ENCODE measurements at regions not wholly inside any gene's neighbourhood (a gene's known extent, or its start where the extent isn't known, plus 50 kb on each side); places are given as distances from the start of the nearest gene placed in this dataset.

DNA sequence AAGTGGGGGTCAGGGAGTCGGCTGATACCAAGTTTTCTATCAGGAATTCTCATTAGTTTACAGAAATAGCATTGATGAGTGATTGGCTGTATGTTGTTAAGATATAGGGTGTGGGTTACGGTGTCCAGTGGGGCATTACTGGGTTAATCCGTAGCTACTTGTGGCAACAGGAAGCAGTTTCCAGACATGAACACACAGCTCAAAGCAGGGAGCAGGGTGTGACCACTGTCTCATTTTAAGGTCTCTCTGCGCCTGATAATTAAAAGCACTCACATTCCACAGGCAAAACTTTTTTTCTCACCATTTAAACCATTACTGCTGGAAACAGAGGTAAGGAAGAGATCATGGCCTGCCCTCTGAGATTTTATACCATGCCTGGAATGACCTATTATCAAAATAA lies 114.9 kb downstream of the SIK1 start:
- DNase-seq = no peak
- TF ChIP-seq, protein P1, sequence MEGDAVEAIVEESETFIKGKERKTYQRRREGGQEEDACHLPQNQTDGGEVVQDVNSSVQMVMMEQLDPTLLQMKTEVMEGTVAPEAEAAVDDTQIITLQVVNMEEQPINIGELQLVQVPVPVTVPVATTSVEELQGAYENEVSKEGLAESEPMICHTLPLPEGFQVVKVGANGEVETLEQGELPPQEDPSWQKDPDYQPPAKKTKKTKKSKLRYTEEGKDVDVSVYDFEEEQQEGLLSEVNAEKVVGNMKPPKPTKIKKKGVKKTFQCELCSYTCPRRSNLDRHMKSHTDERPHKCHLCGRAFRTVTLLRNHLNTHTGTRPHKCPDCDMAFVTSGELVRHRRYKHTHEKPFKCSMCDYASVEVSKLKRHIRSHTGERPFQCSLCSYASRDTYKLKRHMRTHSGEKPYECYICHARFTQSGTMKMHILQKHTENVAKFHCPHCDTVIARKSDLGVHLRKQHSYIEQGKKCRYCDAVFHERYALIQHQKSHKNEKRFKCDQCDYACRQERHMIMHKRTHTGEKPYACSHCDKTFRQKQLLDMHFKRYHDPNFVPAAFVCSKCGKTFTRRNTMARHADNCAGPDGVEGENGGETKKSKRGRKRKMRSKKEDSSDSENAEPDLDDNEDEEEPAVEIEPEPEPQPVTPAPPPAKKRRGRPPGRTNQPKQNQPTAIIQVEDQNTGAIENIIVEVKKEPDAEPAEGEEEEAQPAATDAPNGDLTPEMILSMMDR (IDR thresholded peaks at IDR 0.05) = no peak
- no peak for TF ChIP-seq POLR2A (IDR thresholded peaks at IDR 0.05)
- peaks cover 0 to 14% (median 9%) of the 10 kb centered on the region in 4 donors for H3K4me1 ChIP-seq
- no peaks in the 10 kb centered on the region for H3K36me3 ChIP-seq
- no peak overlapping the region for H3K4me3 ChIP-seq
- H3K27me3 ChIP-seq = no peaks in the 10 kb centered on the region
- peak overlapping the region in 3 of 4 donors; percentile 2 to 61 (median 19) for H3K27ac ChIP-seq
- H3K9me3 ChIP-seq = no peaks in the 10 kb centered on the region

- Histone ChIP-seq H3K4me1 (peaks cover 0 to 14% (median 9%) of the 10 kb centered on the region in 4 donors), H3K36me3 (no peaks in the 10 kb centered on the region), H3K27ac (peak overlapping the region in 3 of 4 donors; percentile 19 to 61 (median 32)), H3K4me3 (no peak overlapping the region), H3K9me3 (no peaks in the 10 kb centered on the region), H3K27me3 (no peaks in the 10 kb centered on the region)
- DNase-seq = peak in 2 of 3 donors; percentile 78 to 79
- TF ChIP-seq, protein P1 (IDR thresholded peaks at IDR 0.05) = peak in 2 of 6 experiments; percentile 23 to 41
- TF ChIP-seq POLR2A (IDR thresholded peaks at IDR 0.05) = peak in 1 of 2 donors; percentile 17
These were observed 115.6 kb downstream of the SIK1 start for GRCh38 chr21:43311301-43311817.

DNA sequence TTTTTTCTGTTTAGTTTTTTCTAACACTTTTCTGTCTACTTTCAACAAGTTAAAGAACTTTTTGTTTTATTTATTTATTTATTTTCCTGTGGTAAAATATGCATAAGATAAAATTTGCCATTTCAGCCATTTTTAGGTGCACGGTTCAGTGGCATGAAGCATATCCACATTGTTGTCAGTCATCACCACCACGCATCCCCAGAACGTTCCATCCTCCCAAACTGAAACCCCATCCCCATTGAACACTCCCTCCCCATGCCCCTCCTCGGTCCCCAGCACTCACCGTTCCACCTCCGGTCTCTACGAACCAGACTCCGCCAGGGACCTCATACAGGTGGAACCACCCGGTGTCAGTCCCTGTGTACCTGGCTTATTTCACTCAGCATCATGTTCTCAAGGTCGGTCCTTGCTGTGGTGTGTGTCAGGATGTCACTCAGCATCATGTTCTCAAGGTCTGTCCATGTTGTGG lies 118.1 kb downstream of the SIK1 start:
- TF ChIP-seq POLR2A (IDR thresholded peaks at IDR 0.05) = no peak
- TF ChIP-seq, protein P1 (IDR thresholded peaks at IDR 0.05) = no peak
- Histone ChIP-seq H3K4me3 (no peak overlapping the region), H3K27ac (no peak overlapping the region), H3K36me3 (no peaks in the 10 kb centered on the region), H3K27me3 (no peaks in the 10 kb centered on the region), H3K9me3 (no peaks in the 10 kb centered on the region), H3K4me1 (peaks cover 0 to 14% (median 9%) of the 10 kb centered on the region in 4 donors)
- no peak for DNase-seq

DNA sequence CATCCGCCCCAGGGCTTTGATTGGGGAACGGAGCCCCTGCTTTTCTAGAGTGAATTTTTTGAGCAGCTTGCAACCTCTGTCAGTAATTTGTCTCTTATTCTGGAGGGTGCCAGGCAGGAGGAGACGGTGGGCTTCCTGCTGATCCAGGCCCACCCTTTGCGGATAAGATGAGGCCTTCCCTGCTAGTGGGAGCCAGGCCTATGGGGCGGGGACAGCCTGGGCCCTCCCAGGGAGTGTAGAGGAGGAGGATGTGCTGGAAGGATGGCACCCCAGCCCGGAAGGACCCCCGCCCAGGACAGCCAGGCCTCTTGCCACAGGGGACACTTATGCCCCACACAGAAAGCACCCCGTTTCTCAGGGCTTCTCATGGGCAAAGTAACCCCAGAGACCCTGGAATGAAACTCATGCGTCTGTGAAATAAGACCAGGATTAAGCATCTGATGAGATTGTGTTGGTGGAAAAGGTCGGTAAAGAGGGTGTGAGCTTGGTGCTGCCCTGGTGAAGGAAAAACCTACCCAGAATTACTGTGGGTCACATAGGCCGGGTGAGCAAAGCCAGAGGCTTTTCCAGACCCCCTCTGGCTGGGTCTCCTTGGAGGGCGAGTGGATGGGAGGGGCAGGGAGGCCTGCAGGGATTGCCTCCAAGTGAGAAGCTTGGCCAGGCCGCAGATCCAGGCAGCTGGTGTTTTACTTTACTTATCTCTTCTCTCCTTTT lies 118.7 kb downstream of the SIK1 start:
- peaks cover 0 to 14% (median 9%) of the 10 kb centered on the region in 4 donors for H3K4me1 ChIP-seq
- H3K27ac ChIP-seq = no peak overlapping the region
- no peaks in the 10 kb centered on the region for H3K36me3 ChIP-seq
- no peaks in the 10 kb centered on the region for H3K9me3 ChIP-seq
- TF ChIP-seq, protein P1 (IDR thresholded peaks at IDR 0.05) = no peak
- no peak for TF ChIP-seq POLR2A (IDR thresholded peaks at IDR 0.05)
- DNase-seq = no peak
- H3K4me3 ChIP-seq = no peak overlapping the region
- H3K27me3 ChIP-seq = no peaks in the 10 kb centered on the region

DNA sequence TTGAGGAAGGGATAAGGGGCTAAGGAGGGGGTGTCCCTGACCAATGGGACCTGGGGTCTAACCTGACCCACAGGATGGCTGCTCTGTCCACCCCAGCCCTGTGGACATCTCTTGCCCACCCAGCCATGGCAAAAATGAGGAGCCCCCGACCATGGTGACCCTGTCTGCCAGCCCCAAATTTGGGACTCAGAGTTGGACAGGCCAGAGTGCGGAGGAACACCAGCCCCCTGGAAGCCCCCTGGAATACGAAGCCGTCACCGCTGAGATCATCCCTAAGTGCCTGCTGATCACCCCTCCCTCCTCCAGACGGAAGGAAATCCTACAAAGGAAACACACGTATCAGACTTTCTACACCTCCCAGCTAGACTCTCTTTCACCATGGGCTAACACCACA lies 119.3 kb downstream of the SIK1 start:
- H3K9me3 ChIP-seq = no peaks in the 10 kb centered on the region
- H3K27ac ChIP-seq = peak overlapping the region in 1 of 4 donors; percentile 12
- no peak for TF ChIP-seq POLR2A (IDR thresholded peaks at IDR 0.05)
- TF ChIP-seq, protein P1 (IDR thresholded peaks at IDR 0.05) = no peak
- H3K36me3 ChIP-seq = no peaks in the 10 kb centered on the region
- DNase-seq = no peak
- H3K4me1 ChIP-seq = peaks cover 0 to 14% (median 9%) of the 10 kb centered on the region in 4 donors
- H3K4me3 ChIP-seq = no peak overlapping the region
- no peaks in the 10 kb centered on the region for H3K27me3 ChIP-seq
